HepG2 (cell line): ENCODE measurements at regions not wholly inside any gene's neighbourhood (a gene's known extent, or its start where the extent isn't known, plus 50 kb on each side); places are given as distances from the start of the nearest gene placed in this dataset.

Source experiments
- ATAC-seq: fragments of 200-7000 bp; cut with Tn5 transposase; 3 replicates; pipeline ENCODE4 v1.9.1; 2020; ENCODE audit warnings: mild to moderate bottlenecking, moderate library complexity
- BruUV-seq: library from RNA; stranded (reverse); fragments of 400-500 nt; replicated peaks from 2 replicates; lab custom pipeline; 2021; lab: Mats Ljungman, UMichigan
- CTCF ChIA-PET: fragments of 300-600 bp; formaldehyde crosslinking; extraction: SDS; loops from one replicate; lab custom pipeline; 2021; ENCODE audit warnings: low total read pairs, inconsistent platforms, low intra/inter-chr PET ratio; lab: Yijun Ruan, JAX
- POLR2A ChIA-PET: fragments of 350-600 bp; sonication (Branson Sonifier 250); formaldehyde crosslinking; loops from one replicate; lab custom pipeline; 2020; ENCODE audit warnings: antibody characterized with exemption, inconsistent platforms; lab: Yijun Ruan, JAX
- DNase-seq: peaks from one replicate; pipeline ENCODE4 v3.0.0-alpha.2; 2015; ENCODE audit warnings: low spot score
- FAIRE-seq: peaks from 3 replicates; lab custom pipeline; 2011; peaks lifted over from hg19 to GRCh38; lab: Jason Lieb, UNC
- H2AFZ ChIP-seq: one replicate; pipeline ENCODE4 v1.6.1; 2011; ENCODE audit warnings: low read length, inconsistent platforms
- H3K27ac ChIP-seq: fragments of 300-600 bp; 3 replicates; pipeline ENCODE4 v1.8.0; 2011; ENCODE audit warnings: mixed run types, mild to moderate bottlenecking, mixed read lengths, low read length, inconsistent platforms; ENCODE audit not compliant: insufficient read depth; ENCODE audit errors: extremely low read length
- H3K27me3 ChIP-seq, 2 experiments: fragments of 200-600 bp in 1 of 2; 2 replicates in 1 of 2; 3 replicates in 1 of 2; pipeline versions ENCODE4 v1.6.0 to v1.8.0; 2011; ENCODE audit warnings: low read length in 2 of 2, mild to moderate bottlenecking in 2 of 2, moderate library complexity in 2 of 2, inconsistent platforms in 1 of 2; ENCODE audit not compliant: insufficient read depth in 2 of 2, control insufficient read depth in 1 of 2
- H3K36me3 ChIP-seq, 2 experiments: fragments of 200-600 bp in 1 of 2; replicated peaks in 1 of 2; 2 replicates in 1 of 2; 3 replicates in 1 of 2; pipeline versions ENCODE4 v1.5.1 to v1.8.0; 2011; ENCODE audit warnings: low read length in 2 of 2, inconsistent platforms in 1 of 2; ENCODE audit not compliant: insufficient read depth in 2 of 2, control insufficient read depth in 1 of 2
- H3K4me1 ChIP-seq: 2 replicates; pipeline ENCODE4 v1.5.1; 2012; ENCODE audit warnings: low read length, inconsistent platforms; ENCODE audit not compliant: insufficient read depth
- H3K4me2 ChIP-seq: 2 replicates; pipeline ENCODE4 v1.6.0; 2011; ENCODE audit warnings: low read depth, low read length, inconsistent platforms
- H3K4me3 ChIP-seq, 3 experiments: fragments of 200-600 bp in 1 of 3; sonication (generic), shearing (Covaris generic) in 1 of 3; replicated peaks in 1 of 3; 2 replicates each; pipeline ENCODE4 v1.5.1; 2011 to 2016; ENCODE audit warnings: low read length in 3 of 3, inconsistent platforms in 2 of 3, low read depth in 2 of 3, mild to moderate bottlenecking in 2 of 3, control low read depth in 1 of 3, mixed read lengths in 1 of 3; ENCODE audit not compliant: insufficient read depth in 1 of 3
- H3K79me2 ChIP-seq: one replicate; pipeline ENCODE4 v1.6.1; 2011; ENCODE audit warnings: low read length, inconsistent platforms; ENCODE audit not compliant: insufficient read depth
- H3K9ac ChIP-seq: 2 replicates; pipeline ENCODE4 v1.6.0; 2011; ENCODE audit warnings: mild to moderate bottlenecking, low read depth, low read length, inconsistent platforms; ENCODE audit not compliant: insufficient read depth
- H3K9me3 ChIP-seq: 2 replicates; pipeline ENCODE4 v1.5.1; 2012; ENCODE audit warnings: mild to moderate bottlenecking, low read length
- H4K20me1 ChIP-seq: 2 replicates; pipeline ENCODE4 v1.6.0; 2011; ENCODE audit warnings: inconsistent platforms, mild to moderate bottlenecking, low read length, moderate library complexity; ENCODE audit not compliant: insufficient read depth
- AGO1 ChIP-seq: fragments of 200-400 bp; formaldehyde crosslinking; IDR thresholded peaks from 2 replicates; pipeline ENCODE4 v1.6.1; 2017; ENCODE audit warnings: mild to moderate bottlenecking, low read depth, low read length, moderate library complexity; ENCODE audit not compliant: poor library complexity, severe bottlenecking
- ATF4 ChIP-seq, 2 experiments: fragments of 450-650 bp in 1 of 2; sonication (generic) in 1 of 2; formaldehyde crosslinking; IDR thresholded peaks; 2 replicates each; pipeline versions ENCODE4 v1.5.0 to v1.8.0; 2020 to 2022; ENCODE audit warnings: mild to moderate bottlenecking in 1 of 2, missing genetic modification reagents in 1 of 2
- CTCF ChIP-seq: sonication (generic); formaldehyde crosslinking; IDR thresholded peaks from 2 replicates; pipeline ENCODE4 v1.5.0; 2020; ENCODE audit warnings: mild to moderate bottlenecking, missing genetic modification reagents, moderate library complexity
- HNF1B ChIP-seq: sonication (generic); formaldehyde crosslinking; IDR thresholded peaks from 2 replicates; pipeline ENCODE4 v1.5.1; 2020; ENCODE audit warnings: mild to moderate bottlenecking, moderate library complexity, missing genetic modification reagents
- NPAS2 ChIP-seq: sonication (generic); formaldehyde crosslinking; IDR thresholded peaks from 2 replicates; pipeline ENCODE4 v1.8.0; 2022; ENCODE audit warnings: mild to moderate bottlenecking, missing genetic modification reagents, borderline replicate concordance
- SMC3 ChIP-seq: IDR thresholded peaks from 2 replicates; pipeline ENCODE4 v1.6.1; 2011; ENCODE audit warnings: low read length, improper control_type of control experiment
- STAG1 ChIP-seq: sonication (generic); formaldehyde crosslinking; IDR thresholded peaks from 2 replicates; pipeline ENCODE4 v1.4.0; 2020; ENCODE audit warnings: missing genetic modification reagents
- ZNF576 ChIP-seq: sonication (generic); formaldehyde crosslinking; IDR thresholded peaks from 2 replicates; pipeline ENCODE4 v1.4.0; 2020; ENCODE audit warnings: mild to moderate bottlenecking, missing genetic modification reagents
- WGBS: methylation state at CpG from one replicate; pipeline ENCODE4 v1.1.6; 2017; ENCODE audit warnings: low lambda C conversion rate; 5-methylcytosine and 5-hydroxymethylcytosine counted together
- in situ Hi-C: cut with HindIII; loops from 2 replicates; pipeline ENCODE4 v1.10.0; 2017; ENCODE audit warnings: low pct_unique_long_range_greater_than_20kb; ENCODE audit not compliant: extremely low pct_ligation_motif_present
- intact Hi-C: fragments of 100-400 bp; cut with micrococcal nuclease; formaldehyde crosslinking; loops from one replicate; pipeline ENCODE4 v1.10.0; 2022; ENCODE audit not compliant: unreplicated experiment

DNA sequence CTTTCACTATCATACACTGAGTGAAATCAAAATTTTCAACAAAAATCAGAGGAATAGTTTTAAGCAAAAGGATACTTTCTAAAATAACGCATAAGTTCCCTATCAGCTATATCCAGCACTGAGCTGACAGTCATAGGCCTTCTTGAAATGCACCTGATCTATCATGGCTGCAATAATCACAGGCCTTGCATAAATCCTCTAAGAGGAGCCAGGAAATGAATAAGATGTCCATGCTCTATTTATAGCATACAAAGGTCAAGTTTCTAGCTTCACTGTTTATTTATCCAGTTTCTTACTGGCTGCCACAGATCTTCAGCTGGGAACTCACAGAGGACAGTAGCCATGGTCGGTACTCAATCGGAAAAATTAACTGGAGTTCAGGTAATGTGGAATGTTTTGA lies 235.9 kb upstream of the DMD start (continued):
- TF ChIP-seq ZNF576 (CRISPR knock-in tag) (no peak), HNF1B (CRISPR knock-in tag) (no peak)

DNA sequence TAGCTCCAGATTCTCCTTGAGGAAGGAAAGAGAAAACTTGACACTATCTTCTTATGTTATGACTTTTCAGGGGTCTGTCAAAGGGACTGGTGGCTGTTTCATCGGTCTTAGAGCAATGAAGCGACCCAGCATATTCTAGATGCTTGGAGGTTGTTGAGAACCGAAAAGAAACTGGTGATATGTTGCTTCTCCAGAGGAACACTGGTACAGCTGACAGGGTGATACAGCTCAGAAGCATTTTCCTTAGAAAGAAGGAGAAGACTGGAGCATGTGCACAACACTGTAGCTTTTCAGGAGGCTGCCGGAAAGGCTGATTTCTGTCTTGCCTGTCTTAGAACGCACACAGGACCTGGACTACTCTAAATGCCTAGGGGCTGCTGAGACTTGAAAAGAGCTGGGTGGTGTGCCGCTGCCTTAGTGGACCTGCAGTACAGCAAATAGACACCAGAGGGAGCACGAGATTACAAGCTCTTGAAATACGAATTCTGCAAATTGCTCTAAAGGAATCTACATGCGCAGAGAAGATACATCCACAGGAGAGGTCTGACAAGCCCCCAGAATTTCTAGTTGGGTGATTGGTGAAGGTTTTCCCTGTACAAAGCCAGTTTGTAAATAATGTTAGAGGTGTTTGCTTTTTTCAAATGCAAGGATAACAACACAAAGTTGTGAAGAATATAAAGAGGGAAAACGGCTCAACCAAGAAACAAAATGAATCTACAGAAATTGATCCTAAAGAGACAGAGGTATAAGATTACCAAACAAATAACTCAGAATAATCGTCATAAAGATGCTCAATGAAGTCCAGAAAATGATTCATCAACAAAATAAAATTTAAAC lies 223.1 kb upstream of the DMD start:
- Histone ChIP-seq H3K9ac (no peak overlapping the region), H3K27me3 (no peaks in the 10 kb centered on the region), H3K36me3 (no peaks in the 10 kb centered on the region), H3K9me3 (no peaks in the 10 kb centered on the region), H3K79me2 (no peaks in the 10 kb centered on the region), H3K4me2 (no peak overlapping the region), H3K4me3 (no peak overlapping the region), H3K4me1 (no peaks in the 10 kb centered on the region), H3K27ac (no peak overlapping the region), H4K20me1 (no peaks in the 10 kb centered on the region), H2AFZ (no peak overlapping the region)
- BruUV-seq = no TSS peak
- peak; percentile 9 for DNase-seq
- TF ChIP-seq STAG1 (CRISPR knock-in tag) (peak; percentile 52), NPAS2 (CRISPR knock-in tag) (no peak), CTCF (CRISPR knock-in tag) (peak; percentile 60), SMC3 (peak; percentile 42; the same call in 1 of the 2 replicates), ATF4 (CRISPR knock-in tag; IDR thresholded peaks at IDR 0.05) (no peak), AGO1 (no peak)
- in situ Hi-C loops (loop anchor here (25.0 kb wide), 1 partner anchor 853 kb away; no protein-coding TSS in a partner anchor), intact Hi-C loops (no loop called here)
- WGBS = 15% methylated on average over 7 of the region's 11 CpGs
- CTCF ChIA-PET = interaction anchor here (1.5 kb wide), 1 partner anchor 867 kb away, joined by 5 read pairs; no protein-coding TSS in a partner anchor
- POLR2A ChIA-PET = no interaction called here
- peak; percentile 61 for ATAC-seq
- no peak for FAIRE-seq
